22Rv1 (cell line): ENCODE measurements at regions not wholly inside any gene's neighbourhood (a gene's known extent, or its start where the extent isn't known, plus 50 kb on each side); places are given as distances from the start of the nearest gene placed in this dataset.

Experiments used
- H3K27ac ChIP-seq: fragments of 450-650 bp; 2 replicates; pipeline ENCODE4 v1.5.1; 2017
- ZFX ChIP-seq: fragments of 450-650 bp; IDR thresholded peaks from 2 replicates; pipeline ENCODE4 v1.6.1; 2017; ENCODE audit warnings: antibody characterized with exemption, borderline replicate concordance
- TF ChIP-seq, protein P1 (sequence below): fragments of 450-650 bp; IDR thresholded peaks from 2 replicates; pipeline ENCODE4 v1.5.1; 2017; ENCODE audit warnings: mild to moderate bottlenecking

DNA sequence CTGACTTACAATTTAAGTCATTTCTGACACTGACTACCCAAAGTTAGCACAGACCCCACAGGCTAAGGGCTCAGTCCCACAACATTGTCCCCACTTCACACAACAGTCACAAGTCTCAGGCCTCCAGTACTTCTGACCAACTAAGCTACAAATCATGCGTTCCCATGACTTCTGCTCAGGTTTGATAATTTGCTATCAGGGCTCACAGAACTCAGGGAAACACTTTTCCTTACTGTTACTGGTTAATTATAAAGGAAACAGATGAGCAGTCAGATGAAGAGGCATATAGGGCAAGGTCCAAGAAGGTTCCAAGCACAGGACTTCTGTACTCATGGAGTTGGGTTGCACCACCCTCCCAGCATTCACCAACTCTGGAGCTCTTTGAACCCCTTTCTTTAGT is 151.2 kb upstream of the TNR start:
- H3K27ac ChIP-seq, result no peak overlapping the region

DNA sequence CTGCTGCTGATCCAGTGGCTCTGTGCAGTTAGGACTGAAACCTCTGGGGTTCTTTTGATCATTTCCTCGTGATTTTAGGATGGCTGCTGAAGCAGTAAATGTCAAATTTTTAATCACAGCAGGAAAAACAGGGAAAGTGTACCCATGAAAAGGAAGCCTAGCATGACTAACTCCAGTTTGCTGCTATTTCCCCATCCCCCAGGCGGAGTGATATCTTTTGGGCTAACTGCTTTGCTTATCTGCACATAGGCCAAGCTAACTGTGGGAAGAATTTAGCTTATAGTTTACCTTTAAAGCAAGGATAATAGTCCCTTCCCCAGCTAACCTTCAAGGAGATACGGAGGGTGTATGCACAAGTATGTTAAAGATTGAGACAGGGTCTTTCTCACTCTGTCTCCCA is 149.8 kb upstream of the TNR start:
- H3K27ac ChIP-seq, result no peak overlapping the region
- TF ChIP-seq, protein P1, sequence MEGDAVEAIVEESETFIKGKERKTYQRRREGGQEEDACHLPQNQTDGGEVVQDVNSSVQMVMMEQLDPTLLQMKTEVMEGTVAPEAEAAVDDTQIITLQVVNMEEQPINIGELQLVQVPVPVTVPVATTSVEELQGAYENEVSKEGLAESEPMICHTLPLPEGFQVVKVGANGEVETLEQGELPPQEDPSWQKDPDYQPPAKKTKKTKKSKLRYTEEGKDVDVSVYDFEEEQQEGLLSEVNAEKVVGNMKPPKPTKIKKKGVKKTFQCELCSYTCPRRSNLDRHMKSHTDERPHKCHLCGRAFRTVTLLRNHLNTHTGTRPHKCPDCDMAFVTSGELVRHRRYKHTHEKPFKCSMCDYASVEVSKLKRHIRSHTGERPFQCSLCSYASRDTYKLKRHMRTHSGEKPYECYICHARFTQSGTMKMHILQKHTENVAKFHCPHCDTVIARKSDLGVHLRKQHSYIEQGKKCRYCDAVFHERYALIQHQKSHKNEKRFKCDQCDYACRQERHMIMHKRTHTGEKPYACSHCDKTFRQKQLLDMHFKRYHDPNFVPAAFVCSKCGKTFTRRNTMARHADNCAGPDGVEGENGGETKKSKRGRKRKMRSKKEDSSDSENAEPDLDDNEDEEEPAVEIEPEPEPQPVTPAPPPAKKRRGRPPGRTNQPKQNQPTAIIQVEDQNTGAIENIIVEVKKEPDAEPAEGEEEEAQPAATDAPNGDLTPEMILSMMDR, result no peak
- no peak for TF ChIP-seq ZFX

More for the DNA sequence above, 151.2 kb upstream of the TNR start:
- TF ChIP-seq ZFX, result no peak
- TF ChIP-seq, protein P1, result no peak

DNA sequence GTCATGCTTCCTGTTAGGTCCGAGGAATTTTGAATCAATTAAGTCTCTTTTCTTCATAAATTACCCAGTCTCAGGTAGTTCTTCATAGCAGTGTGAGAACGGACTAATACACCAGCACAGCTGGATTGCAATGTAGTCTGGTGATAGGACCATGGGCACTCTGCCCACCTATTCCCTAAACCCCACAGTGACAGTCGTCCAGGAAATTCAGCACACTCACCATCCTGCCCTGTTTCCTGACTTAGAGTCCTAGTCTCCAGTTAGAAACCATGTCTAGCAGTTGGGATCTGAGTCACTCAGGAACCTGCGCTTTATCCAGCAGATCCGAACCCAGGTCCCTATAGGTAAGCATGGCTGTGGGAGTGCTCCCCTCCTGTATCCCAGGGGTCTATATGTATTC is 149.3 kb upstream of the TNR start:
- TF ChIP-seq ZFX, result no peak
- TF ChIP-seq, protein P1, result no peak
- H3K27ac ChIP-seq, result no peak overlapping the region

DNA sequence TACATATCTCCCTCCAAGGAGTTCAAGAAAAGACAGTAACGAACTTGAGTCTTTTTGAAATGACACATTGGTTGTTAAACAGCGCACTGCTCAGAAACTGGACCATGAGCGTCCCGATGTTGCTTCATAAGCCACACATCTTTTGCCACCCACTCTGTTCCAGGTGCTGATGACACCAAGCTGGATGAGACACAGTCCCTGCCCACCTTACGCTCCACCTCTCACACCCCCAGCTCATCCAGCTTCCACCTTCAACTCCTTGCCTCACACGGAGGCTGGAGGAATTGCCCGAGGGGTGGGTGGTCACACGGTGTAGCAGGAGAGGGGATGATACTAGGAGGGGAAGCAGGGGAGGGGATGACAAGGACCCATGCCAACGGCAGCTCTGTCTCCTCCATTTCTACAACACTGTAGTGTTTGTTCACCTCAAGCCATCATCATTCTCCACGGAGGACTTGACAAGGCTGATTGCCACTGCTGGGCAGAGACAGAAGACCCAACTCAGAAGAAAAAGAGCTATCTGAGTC is 148.5 kb upstream of the TNR start:
- H3K27ac ChIP-seq, result no peak overlapping the region
- TF ChIP-seq, protein P1, result no peak
- no peak for TF ChIP-seq ZFX

DNA sequence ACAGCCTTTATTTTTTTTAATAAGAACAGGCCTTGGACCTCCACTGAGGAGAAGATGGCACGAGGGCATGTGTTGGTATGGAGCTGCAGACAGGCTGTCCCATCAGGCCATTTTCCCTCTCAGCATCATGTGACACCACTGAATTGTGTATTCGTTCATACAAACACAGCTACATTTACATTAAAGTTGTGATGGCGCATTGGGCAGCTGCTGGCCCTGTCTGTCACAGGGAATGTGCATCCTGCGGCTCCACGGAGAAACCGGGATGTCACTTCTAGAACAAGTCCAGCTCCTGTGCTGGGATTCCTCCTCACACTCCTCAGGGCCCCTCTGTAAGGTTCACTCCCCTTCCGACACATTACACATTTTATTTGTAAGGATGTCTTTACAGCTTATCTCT is 147.6 kb upstream of the TNR start:
- H3K27ac ChIP-seq, result no peak overlapping the region
- TF ChIP-seq, protein P1, result no peak
- TF ChIP-seq ZFX, result no peak

DNA sequence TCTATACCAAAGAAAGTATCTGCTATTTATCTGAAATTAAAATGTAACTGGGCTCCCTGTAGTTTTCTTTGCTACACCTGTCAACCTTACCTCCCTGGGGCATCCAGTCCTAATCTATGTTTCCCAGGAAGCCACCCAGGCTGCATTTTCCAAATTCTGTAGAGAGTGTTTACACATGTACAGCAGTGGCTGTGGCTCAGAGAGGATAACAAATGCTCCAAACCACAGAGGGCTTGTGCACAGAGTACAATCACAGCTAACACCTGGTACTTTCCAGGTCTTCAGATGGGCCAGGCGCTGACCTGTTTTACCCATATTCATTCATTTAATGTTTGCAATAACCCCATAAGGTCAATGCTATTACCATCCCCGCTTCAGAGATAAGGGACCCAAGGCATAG is 146.5 kb upstream of the TNR start:
- no peak for TF ChIP-seq ZFX
- TF ChIP-seq, protein P1, result no peak
- no peak overlapping the region for H3K27ac ChIP-seq

DNA sequence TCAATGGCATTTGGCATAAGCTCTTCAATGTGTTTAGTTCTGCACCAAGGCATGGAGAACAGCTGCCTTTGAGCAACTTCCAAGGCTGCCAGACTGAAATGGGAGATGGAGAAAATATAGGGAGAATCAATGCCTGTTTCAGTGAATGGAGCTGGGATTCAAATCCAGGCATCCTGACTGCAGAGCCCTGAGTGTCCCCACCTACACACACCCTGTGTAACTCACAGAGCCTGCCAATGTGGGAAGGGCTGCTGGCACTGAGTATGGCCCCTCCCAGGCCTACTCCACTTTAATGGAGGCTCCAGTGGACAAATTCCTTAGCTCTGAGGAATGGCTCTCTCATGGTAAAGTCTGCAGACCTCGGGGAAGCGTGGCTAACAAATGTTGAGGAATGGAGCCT is 145.6 kb upstream of the TNR start:
- H3K27ac ChIP-seq, result no peak overlapping the region
- TF ChIP-seq, protein P1, result no peak
- TF ChIP-seq ZFX, result no peak
